GM12878 (cell line): ENCODE measurements at regions not wholly inside any gene's neighbourhood (a gene's known extent, or its start where the extent isn't known, plus 50 kb on each side); places are given as distances from the start of the nearest gene placed in this dataset.

Experiments
- ATAC-seq: fragments of 200-7000 bp; cut with Tn5 transposase; 3 replicates; pipeline ENCODE4 v1.9.1; 2020; ENCODE audit warnings: mild to moderate bottlenecking, moderate library complexity
- BruUV-seq: library from RNA; stranded (reverse); fragments of 400-500 nt; replicated peaks from 2 replicates; lab custom pipeline; 2021; lab: Mats Ljungman, UMichigan
- CTCF ChIA-PET: fragments of 300-600 bp; sonication (Branson Sonifier 250); formaldehyde crosslinking; extraction: SDS; loops from one replicate; lab custom pipeline; 2021; ENCODE audit warnings: inconsistent platforms; lab: Yijun Ruan, JAX
- POLR2A ChIA-PET: fragments of 350-600 bp; formaldehyde crosslinking; extraction: SDS; loops from one replicate; lab custom pipeline; 2021; ENCODE audit warnings: inconsistent platforms; lab: Charles Lee
- RAD21 ChIA-PET: fragments of 300-600 bp; sonication (Branson Sonifier 250); formaldehyde crosslinking; loops from one replicate; lab custom pipeline; 2023; ENCODE audit warnings: antibody characterized with exemption; ENCODE audit not compliant: unreplicated experiment; lab: Charles Lee
- SMC1A ChIA-PET: fragments of 300-600 bp; sonication (Branson Sonifier 250); formaldehyde crosslinking; loops from one replicate; lab custom pipeline; 2023; ENCODE audit not compliant: unreplicated experiment, uncharacterized antibody; lab: Charles Lee
- DNase-seq: peaks from one replicate; pipeline ENCODE4 v3.0.0-alpha.2; 2011; ENCODE audit warnings: low read depth, low spot score
- FAIRE-seq: peaks from 3 replicates; lab custom pipeline; 2011; peaks lifted over from hg19 to GRCh38; lab: Jason Lieb, UNC
- H2AFZ ChIP-seq: 2 replicates; pipeline ENCODE4 v1.6.0; 2011; ENCODE audit warnings: low read depth, low read length, control low read depth; ENCODE audit not compliant: control insufficient read depth
- H3K27ac ChIP-seq: 2 replicates; pipeline ENCODE4 v1.5.1; 2011; ENCODE audit warnings: control low read depth; ENCODE audit not compliant: control insufficient read depth, insufficient read depth
- H3K27me3 ChIP-seq, 2 experiments: replicated peaks in 1 of 2; 2 replicates each; pipeline versions ENCODE4 v1.6.0 to v1.6.1; 2011; ENCODE audit warnings: low read length in 1 of 2; ENCODE audit not compliant: control insufficient read depth in 2 of 2, insufficient read depth in 2 of 2
- H3K36me3 ChIP-seq, 2 experiments: 2 replicates each; pipeline ENCODE4 v1.5.1; 2011; ENCODE audit warnings: low read length in 1 of 2; ENCODE audit not compliant: control insufficient read depth in 2 of 2, insufficient read depth in 2 of 2
- H3K4me1 ChIP-seq: 2 replicates; pipeline ENCODE4 v1.6.1; 2011; ENCODE audit warnings: mild to moderate bottlenecking, low read length, moderate library complexity, mixed read lengths; ENCODE audit not compliant: control insufficient read depth, insufficient read depth
- H3K4me2 ChIP-seq: 2 replicates; pipeline ENCODE4 v1.6.0; 2011; ENCODE audit warnings: control low read depth; ENCODE audit not compliant: control insufficient read depth, insufficient read depth
- H3K4me3 ChIP-seq: fragments of 200-600 bp; sonication (generic); 2 replicates; pipeline ENCODE4 v1.5.1; 2016
- H3K79me2 ChIP-seq: 2 replicates; pipeline ENCODE4 v1.6.0; 2011; ENCODE audit warnings: low read length; ENCODE audit not compliant: control insufficient read depth, insufficient read depth
- H3K9ac ChIP-seq: 2 replicates; pipeline ENCODE4 v1.8.0; 2011; ENCODE audit warnings: low read length, control low read depth, mixed read lengths; ENCODE audit not compliant: control insufficient read depth, insufficient read depth
- H3K9me3 ChIP-seq: replicated peaks from 3 replicates; pipeline ENCODE4 v1.5.1; 2011; ENCODE audit warnings: mild to moderate bottlenecking, low read length; ENCODE audit not compliant: control insufficient read depth, insufficient read depth
- H4K20me1 ChIP-seq: 2 replicates; pipeline ENCODE4 v1.6.0; 2011; ENCODE audit not compliant: control insufficient read depth, insufficient read depth
- ETV6 ChIP-seq, 2 experiments: fragments of 450-650 bp in 1 of 2; IDR thresholded peaks in 1 of 2; conservative IDR thresholded peaks in 1 of 2; 2 replicates each; pipeline ENCODE4 v1.6.1; 2014; ENCODE audit warnings: antibody characterized with exemption in 1 of 2, borderline replicate concordance in 1 of 2, low read depth in 1 of 2, mild to moderate bottlenecking in 1 of 2, moderate library complexity in 1 of 2
- GATAD2B ChIP-seq: fragments of 450-650 bp; conservative IDR thresholded peaks from 2 replicates; pipeline ENCODE4 v1.6.1; 2017; ENCODE audit warnings: low read depth, mild to moderate bottlenecking, moderate library complexity
- RUNX3 ChIP-seq: IDR thresholded peaks from 2 replicates; pipeline ENCODE4 v1.6.1; 2012; ENCODE audit warnings: low read length, inconsistent platforms
- SMC3 ChIP-seq: IDR thresholded peaks from 2 replicates; pipeline ENCODE4 v1.6.1; 2011; ENCODE audit warnings: low read length, improper control_type of control experiment, borderline replicate concordance
- SPI1 ChIP-seq: IDR thresholded peaks from 2 replicates; pipeline ENCODE4 v1.6.1; 2011; ENCODE audit warnings: low read depth, mild to moderate bottlenecking, low read length, moderate library complexity, borderline replicate concordance; ENCODE audit not compliant: insufficient read depth
- SUPT20H ChIP-seq: IDR thresholded peaks from 2 replicates; pipeline ENCODE4 v1.6.1; 2011; ENCODE audit warnings: low read depth, mild to moderate bottlenecking, low read length, moderate library complexity, borderline replicate concordance; ENCODE audit not compliant: control insufficient read depth
- WGBS: methylation state at CpG from one replicate; pipeline ENCODE4 v1.1.6; 2016; ENCODE audit warnings: low lambda C conversion rate; ENCODE audit not compliant: insufficient replicate concordance, insufficient coverage; ENCODE audit errors: missing lambda C conversion rate; 5-methylcytosine and 5-hydroxymethylcytosine counted together
- in situ Hi-C: fragments of 300-500 bp; cut with MboI; formaldehyde crosslinking; loops from 9 replicates; pipeline ENCODE4 v1.14.3; 2018; ENCODE audit warnings: mixed read lengths
- intact Hi-C: fragments of 100-400 bp; cut with micrococcal nuclease; formaldehyde crosslinking; loops from one replicate; pipeline ENCODE4 v1.14.2; 2022; ENCODE audit not compliant: unreplicated experiment
- TF ChIP-seq, protein P1 (sequence below): IDR thresholded peaks from 2 replicates; pipeline ENCODE4 v1.6.1; 2012; ENCODE audit warnings: low read depth, low read length, improper control_type of control experiment

DNA sequence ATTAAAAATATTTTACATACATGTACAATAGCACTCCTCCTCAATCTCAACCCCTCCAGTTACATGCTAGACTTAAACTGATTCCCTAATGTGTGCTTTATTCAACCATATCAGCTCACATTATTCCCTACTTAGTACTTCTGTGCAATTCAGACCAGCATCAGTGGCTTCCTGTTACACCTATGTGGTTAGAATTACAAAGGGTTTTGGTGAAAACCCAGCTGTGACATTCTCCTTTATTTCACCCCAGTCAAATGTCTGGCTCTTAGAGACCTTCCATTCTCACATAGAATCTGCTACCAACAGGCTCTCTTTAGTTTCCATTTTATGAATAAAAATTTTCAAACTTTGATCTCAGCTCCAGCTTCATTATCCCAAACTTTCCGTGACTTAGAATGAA is 85.2 kb upstream of the SLC7A11 start:
- RAD21 ChIA-PET: interaction anchor here (1.1 to 1.9 kb wide), 5 partner anchors 9 to 254 kb away, joined by 3 to 8 read pairs (median 5); partner anchors contain the start of gene SLC7A11
- Histone ChIP-seq H3K4me1 (no peaks in the 10 kb centered on the region), H3K27ac (no peak overlapping the region), H3K9ac (no peak overlapping the region), H3K36me3 (no peaks in the 10 kb centered on the region), H4K20me1 (no peaks in the 10 kb centered on the region), H3K9me3 (no peaks in the 10 kb centered on the region; the same call in 1 of the 3 replicates), H3K79me2 (no peaks in the 10 kb centered on the region), H3K27me3 (no peaks in the 10 kb centered on the region), H3K4me3 (no peak overlapping the region), H3K4me2 (no peak overlapping the region), H2AFZ (no peak overlapping the region)
- FAIRE-seq: no peak
- DNase-seq: no peak
- 0 out of 2 replicates have a peak, but pooled peaks have one; percentile 6 for TF ChIP-seq RUNX3
- no peak for TF ChIP-seq SUPT20H
- in situ Hi-C loops (no loop called here), intact Hi-C loops (no loop called here)
- no TSS peak for BruUV-seq
- SMC1A ChIA-PET: interaction anchor here (0.6 to 7.9 kb wide), 8 partner anchors 8 to 173 kb away, joined by 3 to 56 read pairs (median 4); partner anchors contain the start of gene SLC7A11
- 90% methylated on average over 1 of the region's 1 CpG for WGBS
- CTCF ChIA-PET: interaction anchor here (3.2 kb wide), 1 partner anchor 18 kb away, joined by 10 read pairs; no protein-coding TSS in a partner anchor
- POLR2A ChIA-PET: no interaction called here
- no peak for ATAC-seq

DNA sequence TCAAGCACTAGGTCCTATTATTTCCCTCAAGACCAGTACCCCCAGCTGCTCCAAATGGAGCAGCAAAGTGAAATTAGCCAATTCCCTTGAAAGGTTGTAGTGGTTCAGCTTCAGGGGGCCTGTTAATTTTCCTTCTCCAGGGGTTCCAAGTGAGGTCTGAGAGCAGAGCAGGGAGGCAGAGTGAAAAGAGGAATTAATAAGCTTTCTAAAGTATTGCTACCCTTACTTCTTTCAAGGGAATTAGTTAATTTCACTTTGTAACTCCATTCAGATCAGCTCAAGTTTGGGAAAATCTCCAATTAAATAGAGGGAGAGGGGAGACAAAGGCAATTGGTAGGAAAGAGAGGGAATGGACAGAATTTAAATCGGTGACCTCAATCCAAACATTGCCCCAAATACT is 78.7 kb upstream of the SLC7A11 start:
- no peak for ATAC-seq
- no peaks in the 10 kb centered on the region for H4K20me1 ChIP-seq
- H3K4me1 ChIP-seq: no peaks in the 10 kb centered on the region
- intact Hi-C loops (no loop called here), in situ Hi-C loops (no loop called here)
- H2AFZ ChIP-seq: no peak overlapping the region
- no peak overlapping the region for H3K4me3 ChIP-seq
- no peaks in the 10 kb centered on the region; the same call in 2 of the 3 replicates for H3K9me3 ChIP-seq
- no peak for DNase-seq
- TF ChIP-seq GATAD2B (no peak), SPI1 (no peak), ETV6 (conservative IDR thresholded peaks at IDR 0.05 in 1 of 2, IDR thresholded peaks at IDR 0.05 in 1 of 2; ENCODE audit: borderline replicate concordance in 1 of 2, low read depth in 1 of 2) (no peak), SMC3 (no peak)
- TF ChIP-seq, protein P1, sequence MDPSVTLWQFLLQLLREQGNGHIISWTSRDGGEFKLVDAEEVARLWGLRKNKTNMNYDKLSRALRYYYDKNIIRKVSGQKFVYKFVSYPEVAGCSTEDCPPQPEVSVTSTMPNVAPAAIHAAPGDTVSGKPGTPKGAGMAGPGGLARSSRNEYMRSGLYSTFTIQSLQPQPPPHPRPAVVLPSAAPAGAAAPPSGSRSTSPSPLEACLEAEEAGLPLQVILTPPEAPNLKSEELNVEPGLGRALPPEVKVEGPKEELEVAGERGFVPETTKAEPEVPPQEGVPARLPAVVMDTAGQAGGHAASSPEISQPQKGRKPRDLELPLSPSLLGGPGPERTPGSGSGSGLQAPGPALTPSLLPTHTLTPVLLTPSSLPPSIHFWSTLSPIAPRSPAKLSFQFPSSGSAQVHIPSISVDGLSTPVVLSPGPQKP: no peak
- ChIA-PET CTCF (interaction anchor here (1.3 to 1.5 kb wide), 3 partner anchors 9 to 13 kb away, joined by 3 to 5 read pairs (median 4); no protein-coding TSS in a partner anchor), RAD21 (no interaction called here), POLR2A (no interaction called here), SMC1A (interaction anchor here (0.9 to 1.4 kb wide), 5 partner anchors 13 to 131 kb away, joined by 3 to 5 read pairs (median 3); no protein-coding TSS in a partner anchor)
- H3K27ac ChIP-seq: no peak overlapping the region
- H3K27me3 ChIP-seq: no peaks in the 10 kb centered on the region
- no peaks in the 10 kb centered on the region for H3K36me3 ChIP-seq
- FAIRE-seq: no peak
- H3K79me2 ChIP-seq: no peaks in the 10 kb centered on the region
- BruUV-seq: no TSS peak
- H3K9ac ChIP-seq: no peak overlapping the region
- H3K4me2 ChIP-seq: no peak overlapping the region
- WGBS: 0% methylated on average over 1 of the region's 1 CpG
